ENCODE measurements at regions not wholly inside any gene's neighbourhood (a gene's known extent, or its start where the extent isn't known, plus 50 kb on each side); places are given as distances from the start of the nearest gene placed in this dataset.

- H3K27ac ChIP-seq: no peak overlapping the region
- intact Hi-C loops (cut with DNase I): no loop called here
- WGBS, 4 donors: 53 to 77% (median 56%) methylated on average over 5 of the region's 5 CpGs
These were observed 152.0 kb downstream of the MTRR start for GRCh38 chr5:8020861-8021514.

GRCh38 chr5:8028243-8028642, 159.3 kb downstream of the MTRR start:
- intact Hi-C loops (cut with DNase I): no loop called here
- no peaks in the 10 kb centered on the region for H3K9me3 ChIP-seq (replicated peaks in 1 of 3)
- H3K27me3 ChIP-seq: no peaks in the 10 kb centered on the region
- no peaks in the 10 kb centered on the region for H3K36me3 ChIP-seq (replicated peaks in 1 of 2)
- 45 to 81% (median 59%) methylated on average over 2 of the region's 2 CpGs for WGBS, 4 donors
- TF ChIP-seq CTCF (IDR thresholded peaks at IDR 0.05): no peak
- no peak overlapping the region for H3K27ac ChIP-seq
- no peak for DNase-seq
- no peak overlapping the region for H3K4me3 ChIP-seq
- no peaks in the 10 kb centered on the region for H3K4me1 ChIP-seq (replicated peaks in 1 of 2)

More at GRCh38 chr5:8020861-8021514, 152.0 kb downstream of the MTRR start:
- no peak for TF ChIP-seq POLR2A (IDR thresholded peaks at IDR 0.05)
- TF ChIP-seq CTCF (IDR thresholded peaks at IDR 0.05): no peak
- Histone ChIP-seq H3K4me3 (no peak overlapping the region), H3K9me3 (replicated peaks in 1 of 3) (no peaks in the 10 kb centered on the region), H3K27me3 (no peaks in the 10 kb centered on the region), H3K36me3 (replicated peaks in 1 of 2) (no peaks in the 10 kb centered on the region), H3K4me1 (replicated peaks in 1 of 2) (no peaks in the 10 kb centered on the region)
- no peak for DNase-seq

GRCh38 chr5:8033261-8033660, 164.3 kb downstream of the MTRR start:
- Histone ChIP-seq H3K36me3 (replicated peaks in 1 of 2) (no peaks in the 10 kb centered on the region), H3K4me1 (replicated peaks in 1 of 2) (no peaks in the 10 kb centered on the region), H3K27me3 (no peaks in the 10 kb centered on the region), H3K4me3 (no peak overlapping the region), H3K27ac (no peak overlapping the region), H3K9me3 (replicated peaks in 1 of 3) (no peaks in the 10 kb centered on the region)
- TF ChIP-seq CTCF (IDR thresholded peaks at IDR 0.05): no peak
- TF ChIP-seq POLR2A (IDR thresholded peaks at IDR 0.05): no peak
- DNase-seq: no peak
- 61 to 90% (median 83%) methylated on average over 3 of the region's 3 CpGs for WGBS, 4 donors
- intact Hi-C loops (cut with DNase I): no loop called here

- Histone ChIP-seq H3K36me3 (replicated peaks in 1 of 2) (no peaks in the 10 kb centered on the region), H3K27ac (no peak overlapping the region), H3K9me3 (replicated peaks in 1 of 3) (no peaks in the 10 kb centered on the region), H3K4me3 (no peak overlapping the region), H3K4me1 (replicated peaks in 1 of 2) (no peaks in the 10 kb centered on the region), H3K27me3 (no peaks in the 10 kb centered on the region)
- no peak for TF ChIP-seq CTCF (IDR thresholded peaks at IDR 0.05)
- no peak for TF ChIP-seq POLR2A (IDR thresholded peaks at IDR 0.05)
- WGBS, 4 donors: 70 to 78% (median 73%) methylated on average over 6 of the region's 6 CpGs
- DNase-seq: no peak
- intact Hi-C loops (cut with DNase I): no loop called here
These were observed 165.9 kb downstream of the MTRR start for GRCh38 chr5:8034852-8035251.
